ENCODE measurements at regions not wholly inside any gene's neighbourhood (a gene's known extent, or its start where the extent isn't known, plus 50 kb on each side); places are given as distances from the start of the nearest gene placed in this dataset.
"Not testable (repeated sequence)": the region's sequence is repeated elsewhere in the genome, so short reads cannot be mapped to it uniquely, and the experiment has no call there.

GRCh38 chr4:66955784-66956183, 589.5 kb downstream of the CENPC start:
- CTCF ChIA-PET = interaction anchor here (0.6 kb wide), 1 partner anchor 66 kb away, joined by 3 read pairs; no protein-coding TSS in a partner anchor
- no peak for DNase-seq (ENCODE audit: unreplicated experiment)
- H3K9me3 Mint-ChIP-seq (ENCODE audit: unreplicated experiment) = no peaks in the 10 kb centered on the region
- no peak for TF ChIP-seq CTCF (IDR thresholded peaks at IDR 0.05; ENCODE audit: unreplicated experiment)
- POLR2A ChIA-PET = interaction anchor here (0.7 kb wide), 1 partner anchor 325 kb away, joined by 3 read pairs; no protein-coding TSS in a partner anchor
- BruUV-seq (replicated peaks) = no TSS peak
- H3K4me1 Mint-ChIP-seq (ENCODE audit: insufficient read depth, unreplicated experiment) = no peaks in the 10 kb centered on the region
- no peak overlapping the region for H3K4me3 Mint-ChIP-seq (ENCODE audit: unreplicated experiment)
- H3K27me3 Mint-ChIP-seq (ENCODE audit: insufficient read depth, unreplicated experiment) = no peaks in the 10 kb centered on the region
- H3K36me3 Mint-ChIP-seq (ENCODE audit: insufficient read depth, unreplicated experiment) = no peaks in the 10 kb centered on the region
- H3K27ac Mint-ChIP-seq (ENCODE audit: low read depth, unreplicated experiment) = no peak overlapping the region
- intact Hi-C loops (cut with micrococcal nuclease) = no loop called here

GRCh38 chr4:66949419-66949818, 595.9 kb downstream of the CENPC start:
- intact Hi-C loops (cut with micrococcal nuclease) = no loop called here
- Mint-ChIP-seq H3K36me3 (ENCODE audit: insufficient read depth, unreplicated experiment) (no peaks in the 10 kb centered on the region), H3K27ac (ENCODE audit: low read depth, unreplicated experiment) (no peak overlapping the region), H3K4me3 (ENCODE audit: unreplicated experiment) (no peak overlapping the region), H3K27me3 (ENCODE audit: insufficient read depth, unreplicated experiment) (no peaks in the 10 kb centered on the region), H3K4me1 (ENCODE audit: insufficient read depth, unreplicated experiment) (no peaks in the 10 kb centered on the region), H3K9me3 (ENCODE audit: unreplicated experiment) (no peaks in the 10 kb centered on the region)
- DNase-seq (ENCODE audit: unreplicated experiment) = no peak
- POLR2A ChIA-PET = no interaction called here
- TF ChIP-seq CTCF (IDR thresholded peaks at IDR 0.05; ENCODE audit: unreplicated experiment) = no peak
- CTCF ChIA-PET = interaction anchor here (0.6 to 0.7 kb wide), 2 partner anchors 101 to 325 kb away, joined by 3 to 4 read pairs; no protein-coding TSS in a partner anchor
- BruUV-seq (replicated peaks) = no TSS peak

- Mint-ChIP-seq H3K4me1 (ENCODE audit: insufficient read depth, unreplicated experiment) (no peaks in the 10 kb centered on the region), H3K36me3 (ENCODE audit: insufficient read depth, unreplicated experiment) (no peaks in the 10 kb centered on the region), H3K27ac (ENCODE audit: low read depth, unreplicated experiment) (no peak overlapping the region), H3K4me3 (ENCODE audit: unreplicated experiment) (no peak overlapping the region), H3K9me3 (ENCODE audit: unreplicated experiment) (no peaks in the 10 kb centered on the region), H3K27me3 (ENCODE audit: insufficient read depth, unreplicated experiment) (no peaks in the 10 kb centered on the region)
- TF ChIP-seq CTCF (IDR thresholded peaks at IDR 0.05; ENCODE audit: unreplicated experiment) = no peak
- no peak for DNase-seq (ENCODE audit: unreplicated experiment)
- ChIA-PET CTCF (no interaction called here), POLR2A (no interaction called here)
- no TSS peak for BruUV-seq (replicated peaks)
- intact Hi-C loops (cut with micrococcal nuclease) = no loop called here
Measured at GRCh38 chr4:66946761-66947160, 598.5 kb downstream of the CENPC start.

- H3K27me3 Mint-ChIP-seq (ENCODE audit: insufficient read depth, unreplicated experiment) = no peaks in the 10 kb centered on the region
- no peak overlapping the region for H3K27ac Mint-ChIP-seq (ENCODE audit: low read depth, unreplicated experiment)
- intact Hi-C loops (cut with micrococcal nuclease) = no loop called here
- no peaks in the 10 kb centered on the region for H3K9me3 Mint-ChIP-seq (ENCODE audit: unreplicated experiment)
- no peak overlapping the region for H3K4me3 Mint-ChIP-seq (ENCODE audit: unreplicated experiment)
- H3K36me3 Mint-ChIP-seq (ENCODE audit: insufficient read depth, unreplicated experiment) = no peaks in the 10 kb centered on the region
- ChIA-PET POLR2A (no interaction called here), CTCF (no interaction called here)
- TF ChIP-seq CTCF (IDR thresholded peaks at IDR 0.05; ENCODE audit: unreplicated experiment) = no peak
- H3K4me1 Mint-ChIP-seq (ENCODE audit: insufficient read depth, unreplicated experiment) = no peaks in the 10 kb centered on the region
- no peak for DNase-seq (ENCODE audit: unreplicated experiment)
- BruUV-seq (replicated peaks) = no TSS peak
Measured at GRCh38 chr4:66943112-66943511, 602.2 kb downstream of the CENPC start.

- BruUV-seq (replicated peaks); H3K36me3 Mint-ChIP-seq (ENCODE audit: insufficient read depth, unreplicated experiment); intact Hi-C loops (cut with micrococcal nuclease); H3K9me3 Mint-ChIP-seq (ENCODE audit: unreplicated experiment); POLR2A ChIA-PET; H3K27ac Mint-ChIP-seq (ENCODE audit: low read depth, unreplicated experiment); H3K4me3 Mint-ChIP-seq (ENCODE audit: unreplicated experiment); H3K4me1 Mint-ChIP-seq (ENCODE audit: insufficient read depth, unreplicated experiment); DNase-seq (ENCODE audit: unreplicated experiment); H3K27me3 Mint-ChIP-seq (ENCODE audit: insufficient read depth, unreplicated experiment): not testable (repeated sequence)
- CTCF ChIA-PET = interaction anchor here (0.6 kb wide), 1 partner anchor 51 kb away, joined by 3 read pairs; no protein-coding TSS in a partner anchor
Measured at GRCh38 chr4:66931981-66932380, 613.3 kb downstream of the CENPC start.
